GM19328 (cell line): ENCODE measurements at regions not wholly inside any gene's neighbourhood (a gene's known extent, or its start where the extent isn't known, plus 50 kb on each side); places are given as distances from the start of the nearest gene placed in this dataset.

Experiments used
- ATAC-seq: cut with Tn5 transposase; IDR thresholded peaks from one replicate; pipeline ENCODE4 v1.9.1; 2021; ENCODE audit warnings: mild to moderate bottlenecking, moderate library complexity; ENCODE audit not compliant: unreplicated experiment

DNA sequence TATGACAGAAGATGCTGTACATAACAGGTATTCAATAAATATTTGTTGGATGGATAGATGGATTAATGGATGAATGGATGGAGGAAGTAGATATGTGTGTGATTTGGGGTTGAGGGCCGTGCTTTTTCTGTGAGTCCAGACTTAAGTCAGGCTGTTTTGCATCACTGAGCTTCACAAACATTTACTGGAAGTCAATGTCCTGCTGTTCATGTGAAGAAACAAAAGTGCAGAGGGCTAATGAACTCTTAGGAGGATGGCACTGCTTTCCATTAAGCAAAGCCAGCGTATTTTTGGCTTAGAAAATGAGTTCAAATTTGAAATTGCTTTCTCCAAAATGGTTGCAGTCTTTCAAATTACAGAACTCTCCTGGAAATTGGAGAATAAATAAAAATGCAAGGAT, 260.6 kb upstream of the SASH1 start:
- ATAC-seq: no peak

DNA sequence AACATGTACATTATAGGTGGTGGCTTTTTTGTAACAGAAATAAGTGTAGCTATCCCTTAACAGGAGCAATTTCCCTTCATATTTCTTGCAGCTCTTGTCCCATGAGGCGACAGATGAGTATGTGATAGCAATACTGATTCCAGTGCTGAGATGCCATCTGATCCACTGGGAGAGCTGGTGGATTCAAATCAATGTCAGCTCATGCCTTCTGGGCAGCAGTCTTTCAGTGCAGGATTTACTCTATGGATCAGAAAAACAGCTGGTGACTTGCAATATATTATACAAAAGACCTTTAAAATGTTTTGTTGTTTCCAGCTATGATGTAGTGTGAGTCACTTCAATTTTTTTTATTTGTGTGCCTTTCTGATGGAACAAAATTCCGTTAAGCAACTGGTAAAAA, 259.9 kb upstream of the SASH1 start:
- no peak for ATAC-seq

DNA sequence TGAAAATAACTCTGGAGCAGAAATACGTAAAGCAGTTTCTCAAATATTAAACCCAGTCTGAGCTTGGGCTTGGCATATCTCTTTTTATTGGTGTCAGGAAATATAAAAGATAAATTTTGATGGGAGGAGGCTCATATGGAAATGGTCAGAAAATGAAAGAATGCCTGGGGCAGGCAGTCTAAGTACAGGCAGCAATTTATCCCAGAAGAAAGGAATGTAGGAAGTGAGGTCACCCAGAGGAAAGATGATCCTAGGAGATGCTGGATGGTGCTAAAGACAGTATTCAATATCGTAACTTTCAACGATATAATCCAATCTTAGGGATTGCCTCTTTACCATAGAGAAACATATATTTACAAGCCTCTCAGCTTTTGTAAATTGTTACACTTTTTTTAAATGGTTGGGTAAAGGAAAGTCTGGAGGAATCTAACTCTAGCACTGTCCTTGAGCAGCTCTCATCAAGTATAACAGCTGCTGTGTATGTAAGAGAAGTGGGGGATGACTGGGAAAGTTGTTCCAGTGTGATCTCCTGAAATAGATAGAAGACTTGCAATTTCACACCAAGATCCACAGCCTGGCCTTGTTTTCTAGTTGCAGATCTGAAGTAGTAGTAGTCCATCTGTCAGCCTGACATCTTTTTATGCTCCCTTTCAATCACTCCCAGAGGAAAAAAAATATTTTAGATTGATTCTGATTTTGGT, 256.9 kb upstream of the SASH1 start:
- ATAC-seq: no peak

DNA sequence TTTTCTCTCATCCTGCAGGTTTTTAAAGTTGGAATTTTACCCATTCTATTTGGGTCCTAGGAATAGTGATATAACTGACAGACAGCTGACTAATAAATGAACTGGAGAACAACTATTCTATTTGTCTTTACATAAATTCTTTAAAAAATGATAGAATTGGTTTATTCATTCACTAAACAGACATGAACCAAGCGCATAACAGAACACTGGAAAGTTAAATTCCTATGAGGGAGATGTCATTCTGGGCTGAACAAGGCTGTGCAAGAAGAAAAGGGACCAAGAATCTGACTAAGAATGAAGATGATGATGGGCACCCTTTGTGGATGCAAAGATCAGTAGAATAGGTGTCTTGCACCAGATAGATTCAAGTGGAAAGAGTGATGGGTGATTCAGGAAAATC, 256.3 kb upstream of the SASH1 start:
- no peak for ATAC-seq

DNA sequence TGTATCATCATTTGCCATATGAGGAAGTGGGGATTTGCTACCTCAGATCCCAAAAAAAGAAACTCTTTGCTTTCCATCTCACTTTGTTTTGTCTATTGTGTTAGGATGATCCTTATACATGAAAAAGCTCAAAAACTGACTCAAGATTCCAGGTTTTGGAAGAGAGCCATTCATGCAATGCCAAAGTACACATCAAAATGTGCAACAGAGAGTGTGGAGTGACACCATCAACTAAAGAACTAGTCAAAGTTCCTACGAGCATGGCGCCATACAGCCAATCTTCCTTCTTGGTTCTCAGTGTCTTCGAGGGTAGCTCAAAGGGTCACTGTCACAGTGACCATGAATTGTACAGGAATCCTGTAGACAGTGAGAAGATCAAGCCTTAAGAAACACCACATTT, 255.8 kb upstream of the SASH1 start:
- ATAC-seq: no peak

DNA sequence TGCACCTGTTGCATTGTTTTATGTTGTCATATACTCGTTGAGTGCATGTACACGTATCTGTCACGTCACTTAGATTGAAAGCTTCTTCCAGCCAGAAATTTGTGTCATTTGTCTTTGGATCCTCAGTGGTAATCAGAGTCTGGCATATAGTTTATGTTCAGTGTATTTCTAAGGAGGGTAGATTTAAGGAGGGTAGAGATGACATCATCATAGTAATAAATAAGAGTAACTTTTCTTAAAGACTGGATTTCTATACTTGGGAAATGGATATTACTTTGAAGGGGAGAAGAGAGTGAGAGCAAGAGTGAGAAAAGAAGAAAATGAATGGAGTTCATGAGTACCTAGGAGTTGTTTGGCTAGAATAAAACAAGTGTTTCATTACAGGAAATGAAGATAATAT, 255.0 kb upstream of the SASH1 start:
- ATAC-seq: no peak

DNA sequence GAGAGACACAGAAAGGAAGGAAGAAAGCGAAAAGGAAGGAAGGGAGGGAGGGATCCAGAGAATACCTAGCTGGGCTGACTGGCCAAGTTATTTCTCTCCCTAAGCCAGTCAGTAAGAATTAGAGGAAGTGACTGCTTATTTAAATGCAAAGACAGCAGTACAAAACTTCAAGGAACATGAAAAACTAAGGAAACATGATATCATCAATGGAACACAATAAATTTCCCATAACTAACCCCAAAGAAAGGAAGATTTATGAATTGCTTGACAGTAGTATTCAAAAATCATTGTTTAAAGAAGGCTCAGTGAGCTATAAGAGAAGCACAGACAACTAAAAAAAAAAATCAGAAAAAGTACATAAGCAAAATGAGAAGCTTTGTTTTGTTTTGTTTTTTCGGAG, 252.3 kb upstream of the SASH1 start:
- no peak for ATAC-seq

DNA sequence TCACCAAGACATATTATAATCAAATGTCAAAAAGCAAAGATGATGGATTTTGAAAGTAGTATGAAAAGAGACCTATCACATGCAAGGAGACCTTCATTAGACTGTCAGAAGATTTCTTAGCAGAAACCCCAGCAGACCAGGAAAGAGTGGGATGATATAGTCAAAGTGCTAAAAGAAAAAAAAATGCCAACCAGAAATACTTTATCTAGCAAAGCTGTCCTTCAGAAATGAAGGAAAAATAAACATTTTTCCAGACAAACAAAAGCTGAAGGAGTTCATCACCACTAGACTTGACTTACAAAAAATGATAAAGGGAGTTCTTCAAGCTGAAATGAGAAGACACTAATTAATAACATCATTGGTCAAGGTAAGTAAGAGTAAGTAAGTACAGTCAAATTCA, 251.2 kb upstream of the SASH1 start:
- ATAC-seq: no peak

DNA sequence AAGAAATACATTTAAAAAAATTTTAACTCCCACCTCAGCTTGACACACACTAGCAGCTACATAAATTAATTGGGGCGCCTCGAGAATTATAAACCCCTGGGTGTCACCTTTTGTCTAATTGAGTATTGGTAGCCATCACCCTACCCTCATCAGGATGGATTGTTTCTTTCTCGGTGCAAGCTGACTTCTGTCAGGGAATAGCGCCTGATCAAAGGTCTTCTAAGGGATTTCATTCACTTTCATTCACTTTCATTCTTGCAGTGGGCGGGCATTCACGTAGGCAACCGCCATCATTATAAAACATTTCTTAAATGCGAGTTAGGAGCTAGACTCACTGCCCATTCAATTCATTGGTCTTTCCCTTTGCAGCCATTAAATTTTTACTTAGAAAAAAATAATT, 239.2 kb upstream of the SASH1 start:
- ATAC-seq: no peak

DNA sequence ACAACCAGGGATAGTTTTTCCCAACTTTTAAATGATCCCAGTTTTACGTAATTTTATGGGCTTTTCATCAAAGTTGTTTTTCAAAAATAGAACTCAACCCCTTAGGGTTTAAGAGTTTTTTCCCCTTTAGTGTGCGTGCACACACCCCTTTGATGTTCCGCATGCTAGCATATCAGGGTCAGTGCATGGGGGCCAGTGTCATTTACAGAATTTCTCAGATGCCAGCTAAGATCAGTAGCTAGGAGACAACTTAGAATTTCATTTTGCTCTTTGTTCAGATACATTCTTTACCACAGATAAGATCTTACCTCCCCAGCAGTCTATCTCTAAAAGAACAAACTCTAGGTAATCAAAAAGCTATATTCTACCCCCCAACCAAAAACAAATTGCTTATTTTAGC, 238.5 kb upstream of the SASH1 start:
- no peak for ATAC-seq

DNA sequence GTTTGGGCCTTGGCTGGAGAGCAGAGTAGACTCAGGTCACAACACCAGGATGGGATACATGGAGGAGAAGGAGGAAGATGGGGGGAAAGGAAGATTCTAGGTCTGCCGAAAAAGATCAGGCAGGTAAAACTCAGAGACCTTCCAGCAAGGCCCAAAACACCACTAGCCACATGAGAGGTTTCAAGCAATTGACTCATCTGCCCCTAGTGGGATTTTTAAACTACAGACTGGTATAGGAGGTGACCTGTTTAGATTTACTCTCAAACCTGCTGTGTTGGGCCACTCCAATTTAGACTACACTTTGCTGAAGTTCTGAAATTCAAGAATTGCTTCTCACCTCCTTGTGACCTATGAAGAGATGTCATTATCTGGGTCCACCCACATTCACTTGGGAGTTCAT, 236.9 kb upstream of the SASH1 start:
- ATAC-seq: no peak

DNA sequence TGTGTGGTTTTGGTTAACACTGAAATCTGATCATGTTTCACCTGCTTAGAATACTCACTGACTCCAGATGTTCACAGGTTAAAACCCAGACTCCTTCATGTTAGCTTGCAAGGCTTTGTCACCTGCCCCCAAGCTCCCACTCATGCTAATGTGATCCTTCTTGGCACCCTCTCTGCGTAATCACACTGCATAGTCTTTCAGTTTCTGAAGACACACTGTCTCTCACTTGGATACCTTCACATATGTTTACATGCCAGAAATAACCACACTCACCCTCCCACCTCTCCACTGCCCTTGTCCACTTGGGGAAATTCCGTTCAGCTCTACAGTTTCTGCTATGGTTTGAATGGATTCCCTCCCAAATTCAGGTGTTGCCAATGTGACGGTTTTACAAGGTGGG, 234.7 kb upstream of the SASH1 start:
- no peak for ATAC-seq

DNA sequence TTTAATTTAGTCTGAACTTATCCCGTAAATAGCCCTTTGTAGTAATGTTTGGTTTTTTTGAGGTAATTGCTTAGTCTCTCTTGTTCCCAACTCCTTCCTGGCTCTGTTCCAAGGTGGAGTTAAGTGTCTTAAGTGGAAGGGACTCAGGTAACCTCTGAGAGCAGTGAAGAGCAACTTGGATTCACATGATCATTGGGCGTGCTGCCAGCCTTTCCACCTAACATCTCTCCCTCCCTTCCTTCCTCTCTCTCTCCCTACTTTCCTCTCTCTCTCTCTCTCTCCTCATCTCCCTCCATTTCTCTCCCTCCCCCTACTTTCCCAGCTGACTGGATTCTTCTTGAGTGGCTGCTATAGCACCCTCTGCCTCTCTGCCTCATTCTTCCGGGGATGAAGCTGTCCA, 232.9 kb upstream of the SASH1 start:
- ATAC-seq: no peak

DNA sequence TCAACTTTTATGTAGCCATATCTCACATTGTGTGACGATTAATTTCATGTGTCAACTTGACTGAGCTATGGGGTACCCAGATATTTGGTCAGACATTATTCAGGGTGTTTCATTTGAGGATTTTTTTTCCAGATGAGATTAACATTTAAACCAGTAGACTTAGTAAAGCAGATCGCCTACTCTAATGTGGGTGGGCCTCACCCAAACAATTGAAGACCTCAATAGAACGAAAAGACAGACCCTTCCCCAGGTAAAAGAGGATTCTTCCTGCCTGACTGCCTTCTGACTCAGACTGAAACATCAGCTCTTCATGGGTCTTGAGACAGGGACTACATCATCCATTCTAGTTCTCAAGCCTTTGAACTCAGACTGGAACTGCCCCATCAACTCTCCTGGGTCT, 231.7 kb upstream of the SASH1 start:
- no peak for ATAC-seq

DNA sequence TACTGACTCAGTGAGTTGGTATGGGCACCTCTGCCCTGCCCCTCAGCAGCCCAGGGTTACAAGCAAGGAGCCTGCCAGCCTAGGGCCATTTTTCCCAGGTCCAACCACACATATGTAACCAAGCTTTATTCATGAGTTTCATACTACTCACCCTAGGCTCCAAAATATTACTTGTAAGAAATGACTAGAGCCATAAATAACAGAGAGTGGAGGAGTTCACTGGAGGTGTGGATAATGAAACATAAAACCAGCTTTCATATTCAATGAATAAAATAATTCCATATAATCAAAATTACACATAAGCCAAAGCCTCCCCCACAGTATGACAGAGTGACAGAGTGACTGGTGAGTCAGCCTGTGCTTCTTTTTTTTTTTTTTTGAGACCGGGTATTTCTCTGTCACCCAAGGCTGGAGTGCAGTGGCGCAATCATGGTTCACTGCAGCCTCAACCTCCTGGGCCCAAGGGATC, 229.8 kb upstream of the SASH1 start:
- ATAC-seq: no peak

DNA sequence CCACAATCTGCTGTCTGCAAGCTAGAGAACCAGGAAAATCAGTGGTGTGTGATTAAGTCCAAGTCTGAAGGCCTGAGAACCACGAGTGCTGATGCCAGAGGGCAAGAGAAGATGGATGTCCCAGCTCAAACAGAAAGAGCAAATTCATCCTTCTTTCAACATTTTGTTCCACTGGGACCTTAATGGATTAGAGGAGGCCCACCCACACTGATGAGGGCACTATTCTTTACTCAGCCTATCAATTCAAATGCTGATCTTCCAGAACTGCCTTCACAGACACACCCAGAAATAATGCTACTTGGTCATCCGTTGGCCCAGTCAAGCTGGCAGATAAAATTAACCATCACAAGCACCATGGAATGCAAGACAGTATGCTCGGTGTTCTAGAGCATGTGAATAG, 226.6 kb upstream of the SASH1 start:
- ATAC-seq: no peak

DNA sequence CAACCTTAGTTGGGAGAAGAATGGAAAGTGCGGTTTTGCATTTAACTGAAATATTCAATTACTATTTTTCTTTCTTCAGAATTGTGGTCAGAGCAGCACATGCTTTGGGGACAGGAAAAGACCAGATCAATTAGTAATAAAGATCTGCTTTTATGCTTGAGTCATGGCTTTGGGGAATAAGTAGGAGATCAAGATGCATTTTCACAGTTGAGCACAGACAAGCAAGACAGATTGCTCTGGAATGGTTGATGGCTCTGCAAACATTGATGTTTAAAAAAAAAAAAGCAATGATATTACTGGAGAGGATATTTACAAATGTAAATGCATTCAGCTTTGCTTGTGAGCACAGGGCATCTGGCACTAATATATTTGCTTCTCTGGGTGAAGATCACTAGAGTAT, 224.4 kb upstream of the SASH1 start:
- no peak for ATAC-seq

DNA sequence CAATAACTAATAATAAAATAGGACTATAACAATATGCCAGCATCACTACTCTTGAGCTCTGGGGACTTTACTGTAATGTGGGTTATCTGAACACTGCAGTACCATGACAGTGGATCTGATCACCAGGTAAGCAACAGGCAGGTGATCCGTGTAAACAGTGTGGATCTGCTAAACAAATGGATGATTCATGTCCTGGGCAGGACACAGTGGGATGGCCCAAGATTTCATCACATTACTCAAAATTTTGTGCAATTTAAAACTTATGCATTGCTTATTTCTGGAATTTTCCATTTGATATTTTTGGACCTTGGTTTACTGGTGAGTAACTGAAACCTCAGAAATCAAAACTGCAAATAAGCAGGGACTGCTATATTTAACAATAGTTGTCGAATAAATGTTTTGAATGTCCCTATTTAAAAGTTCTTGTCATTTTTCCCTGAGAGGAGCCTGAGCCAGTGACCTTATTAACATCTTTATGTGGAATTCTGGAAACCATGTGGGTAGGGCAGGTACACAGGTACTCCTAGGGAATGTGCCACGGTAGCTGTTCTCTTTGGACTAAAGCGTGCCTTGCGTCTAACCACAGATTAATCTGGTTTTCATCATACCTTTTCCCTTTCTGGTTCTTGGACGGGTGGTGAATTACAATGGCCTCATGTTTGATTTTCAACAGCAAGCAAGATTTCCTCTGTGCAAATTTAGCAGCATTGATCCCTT, 214.5 kb upstream of the SASH1 start:
- no peak for ATAC-seq

DNA sequence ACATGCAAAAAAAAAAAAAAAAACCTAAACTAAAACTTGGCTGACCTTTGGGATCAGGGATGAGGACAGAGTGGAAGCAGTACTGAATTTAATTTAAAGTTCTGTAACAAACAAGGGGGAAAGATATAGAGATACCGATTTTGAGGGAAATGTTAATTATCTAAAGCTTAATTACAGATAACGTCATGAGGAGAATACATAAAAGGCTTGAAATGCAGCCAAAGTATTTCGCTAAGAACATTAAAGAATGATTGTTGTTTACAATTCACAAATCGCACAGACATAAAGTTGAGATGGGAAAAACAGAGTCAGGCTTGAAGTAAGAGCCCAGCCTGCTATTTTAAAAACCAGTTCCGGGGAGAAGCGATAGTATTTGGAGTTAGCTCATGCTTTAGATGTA, 208.0 kb upstream of the SASH1 start:
- no peak for ATAC-seq

DNA sequence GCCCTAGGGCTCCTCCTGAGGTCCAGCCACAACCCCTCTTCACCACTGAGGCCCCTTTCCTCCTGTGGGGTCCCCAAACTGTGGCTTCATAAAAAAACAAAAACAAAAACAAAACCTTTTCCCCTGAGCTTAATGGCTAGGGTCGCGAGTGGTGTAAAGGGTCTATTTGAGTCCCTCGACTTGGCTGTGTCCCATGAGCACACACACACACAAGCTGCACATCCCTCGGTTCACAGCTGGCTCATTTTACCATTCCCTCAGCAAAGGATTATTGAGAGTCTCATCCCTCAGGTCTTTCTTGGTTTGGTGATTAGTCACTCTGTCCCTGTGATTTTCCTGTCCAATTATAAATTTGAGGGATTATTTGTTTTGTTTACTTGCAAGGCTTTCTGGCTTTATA, 206.1 kb upstream of the SASH1 start:
- ATAC-seq: no peak

DNA sequence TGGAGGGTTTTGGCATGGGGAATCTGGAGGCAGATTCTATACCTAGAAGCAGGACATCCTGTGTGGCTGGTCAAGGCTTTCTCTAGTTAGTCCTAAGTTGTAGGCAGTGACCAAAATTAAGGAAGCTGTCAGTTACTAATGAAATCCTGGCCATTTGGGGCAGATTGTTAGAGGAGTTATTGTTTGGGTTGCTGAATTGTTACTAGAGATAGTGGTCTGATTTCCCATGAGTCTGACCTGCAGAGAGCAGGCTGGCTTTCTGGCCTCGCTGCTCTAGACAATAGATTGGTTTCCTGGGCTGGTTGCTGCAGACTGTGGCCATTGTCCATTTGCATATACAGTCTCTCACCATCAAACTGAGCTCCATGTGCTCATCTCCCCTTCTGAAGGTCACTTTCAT, 205.0 kb upstream of the SASH1 start:
- no peak for ATAC-seq

DNA sequence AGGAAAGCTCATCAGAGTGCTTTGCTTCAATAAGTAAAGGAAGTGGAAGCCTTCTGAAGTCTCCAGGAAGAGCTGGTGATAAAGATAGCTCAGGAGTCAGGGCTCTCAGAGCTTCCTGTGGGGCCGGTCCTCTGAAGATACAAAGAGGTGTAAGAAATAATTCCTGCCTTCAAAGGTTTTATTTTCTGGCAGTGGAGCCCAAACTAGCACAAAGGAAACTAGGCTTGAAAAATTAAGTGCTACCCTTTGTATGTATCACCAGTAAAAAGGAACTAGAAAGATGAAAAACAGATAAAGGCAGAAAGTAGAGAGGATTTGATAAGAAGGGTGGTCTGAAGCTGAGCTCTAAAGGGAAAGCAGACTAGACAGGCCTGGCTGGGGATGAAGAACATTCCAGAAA, 204.1 kb upstream of the SASH1 start:
- ATAC-seq: no peak
